Panc1 (cell line): ENCODE measurements at regions not wholly inside any gene's neighbourhood (a gene's known extent, or its start where the extent isn't known, plus 50 kb on each side); places are given as distances from the start of the nearest gene placed in this dataset.
"Not testable (repeated sequence)": the region's sequence is repeated elsewhere in the genome, so short reads cannot be mapped to it uniquely, and the experiment has no call there.

Experiments
- ATAC-seq: fragments of 200-7000 bp; cut with Tn5 transposase; 2 replicates; pipeline ENCODE4 v1.9.1; 2020; ENCODE audit warnings: mild to moderate bottlenecking, moderate library complexity
- BruUV-seq: library from RNA; stranded (reverse); fragments of 400-500 nt; replicated peaks from 2 replicates; lab custom pipeline; 2021; lab: Mats Ljungman, UMichigan
- CTCF ChIA-PET: fragments of 300-600 bp; sonication (Branson Sonifier 250); formaldehyde crosslinking; loops from one replicate; lab custom pipeline; 2022; ENCODE audit warnings: antibody characterized with exemption; lab: Charles Lee
- POLR2A ChIA-PET: fragments of 300-600 bp; sonication (Branson Sonifier 250); formaldehyde crosslinking; loops from one replicate; lab custom pipeline; 2022; ENCODE audit warnings: antibody characterized with exemption; lab: Charles Lee
- DNase-seq: peaks from one replicate; pipeline ENCODE4 v3.0.0-alpha.2; 2010; ENCODE audit warnings: low read depth, low spot score
- H3K27ac ChIP-seq: 2 replicates; pipeline ENCODE4 v1.5.1; 2011; ENCODE audit warnings: mild to moderate bottlenecking, low read length, inconsistent platforms
- H3K27me3 ChIP-seq: fragments of 200-500 bp; sonication (Bioruptor generic); 2 replicates; pipeline ENCODE4 v1.6.0; 2014; ENCODE audit warnings: low read length, inconsistent platforms; ENCODE audit not compliant: control insufficient read depth, insufficient read depth
- H3K36me3 ChIP-seq: fragments of 200-500 bp; sonication (Bioruptor generic); 2 replicates; pipeline ENCODE4 v1.5.1; 2014; ENCODE audit warnings: inconsistent platforms, mild to moderate bottlenecking, low read length, moderate library complexity; ENCODE audit not compliant: control insufficient read depth, insufficient read depth
- H3K4me1 ChIP-seq: 2 replicates; pipeline ENCODE4 v1.5.1; 2011; ENCODE audit warnings: inconsistent platforms, mild to moderate bottlenecking, low read length, moderate library complexity; ENCODE audit not compliant: control insufficient read depth, insufficient read depth
- H3K4me3 ChIP-seq, 2 experiments: 2 replicates each; pipeline ENCODE4 v1.5.1; 2011 to 2012; ENCODE audit warnings: low read depth in 2 of 2, low read length in 2 of 2, mild to moderate bottlenecking in 2 of 2, inconsistent platforms in 1 of 2, moderate library complexity in 1 of 2
- H3K9me3 ChIP-seq: fragments of 200-500 bp; sonication (Bioruptor generic); 2 replicates; pipeline ENCODE4 v1.5.1; 2014; ENCODE audit warnings: low read depth, mild to moderate bottlenecking, inconsistent platforms, low read length, moderate library complexity; ENCODE audit not compliant: control insufficient read depth, insufficient read depth
- CTCF ChIP-seq: fragments of 450-650 bp; IDR thresholded peaks from 2 replicates; pipeline ENCODE4 v1.5.1; 2017; ENCODE audit warnings: mild to moderate bottlenecking
- POLR2AphosphoS5 ChIP-seq: IDR thresholded peaks from 2 replicates; pipeline ENCODE4 v1.6.1; 2012; ENCODE audit warnings: mild to moderate bottlenecking, low read depth, low read length, moderate library complexity
- REST ChIP-seq, 2 experiments: IDR thresholded peaks; 2 replicates each; pipeline ENCODE4 v1.6.1; 2011 to 2012; ENCODE audit warnings: low read depth in 2 of 2, control low read depth in 1 of 2, low read length in 1 of 2, mild to moderate bottlenecking in 1 of 2, moderate library complexity in 1 of 2; ENCODE audit not compliant: insufficient read depth in 1 of 2
- SIN3A ChIP-seq: IDR thresholded peaks from 2 replicates; pipeline ENCODE4 v1.6.1; 2012; ENCODE audit warnings: low read depth, mild to moderate bottlenecking, low read length, moderate library complexity, borderline replicate concordance; ENCODE audit not compliant: insufficient read depth
- TCF7L2 ChIP-seq: IDR thresholded peaks from 2 replicates; pipeline ENCODE4 v1.6.1; 2011; ENCODE audit warnings: mild to moderate bottlenecking, low read depth, low read length, inconsistent platforms
- in situ Hi-C: cut with HindIII; loops from 2 replicates; pipeline ENCODE4 v1.10.0; 2016; ENCODE audit warnings: low sequenced_read_pairs, low pct_unique_long_range_greater_than_20kb
- intact Hi-C: fragments of 100-400 bp; cut with micrococcal nuclease; formaldehyde crosslinking; loops from one replicate; pipeline ENCODE4 v1.10.0; 2022; ENCODE audit not compliant: unreplicated experiment

- ChIA-PET POLR2A (no interaction called here), CTCF (no interaction called here)
- TF ChIP-seq POLR2AphosphoS5 (no peak), REST (IDR thresholded peaks at IDR 0.05; ENCODE audit: insufficient read depth in 1 of 2, low read depth in 2 of 2, low read length in 1 of 2) (no peak), CTCF (no peak), SIN3A (no peak), TCF7L2 (no peak)
- ATAC-seq (no peak), DNase-seq (no peak)
- Histone ChIP-seq H3K27me3 (no peaks in the 10 kb centered on the region), H3K9me3 (no peaks in the 10 kb centered on the region), H3K4me3 (no peak overlapping the region), H3K27ac (no peak overlapping the region), H3K4me1 (no peaks in the 10 kb centered on the region), H3K36me3 (no peaks in the 10 kb centered on the region)
- in situ Hi-C loops: no loop called here
- intact Hi-C loops: no loop called here
- no TSS peak for BruUV-seq
These were observed 67.2 kb downstream of the ASCL1 start for GRCh38 chr12:103024650-103025049.

GRCh38 chr12:103026643-103027042 lies 69.2 kb downstream of the ASCL1 start:
- DNase-seq, H3K27ac ChIP-seq, H3K27me3 ChIP-seq, H3K4me1 ChIP-seq, BruUV-seq, intact Hi-C loops, H3K4me3 ChIP-seq, H3K36me3 ChIP-seq, POLR2A ChIA-PET, in situ Hi-C loops, H3K9me3 ChIP-seq, ATAC-seq, CTCF ChIA-PET: not testable (repeated sequence)

GRCh38 chr12:103028881-103029639 lies 71.6 kb downstream of the ASCL1 start:
- in situ Hi-C loops (no loop called here), intact Hi-C loops (no loop called here)
- BruUV-seq: no TSS peak
- ATAC-seq (no peak), DNase-seq (no peak)
- Histone ChIP-seq H3K27me3 (no peaks in the 10 kb centered on the region), H3K4me1 (no peaks in the 10 kb centered on the region), H3K36me3 (no peaks in the 10 kb centered on the region), H3K9me3 (no peaks in the 10 kb centered on the region), H3K27ac (no peak overlapping the region), H3K4me3 (no peak overlapping the region)
- TF ChIP-seq CTCF: no peak
- TF ChIP-seq REST (IDR thresholded peaks at IDR 0.05; ENCODE audit: insufficient read depth in 1 of 2, low read depth in 2 of 2, low read length in 1 of 2): no peak
- TF ChIP-seq TCF7L2: no peak
- no peak for TF ChIP-seq SIN3A
- TF ChIP-seq POLR2AphosphoS5: no peak
- ChIA-PET POLR2A (no interaction called here), CTCF (no interaction called here)
